ENCODE measurements at regions not wholly inside any gene's neighbourhood (a gene's known extent, or its start where the extent isn't known, plus 50 kb on each side); places are given as distances from the start of the nearest gene placed in this dataset.

DNA sequence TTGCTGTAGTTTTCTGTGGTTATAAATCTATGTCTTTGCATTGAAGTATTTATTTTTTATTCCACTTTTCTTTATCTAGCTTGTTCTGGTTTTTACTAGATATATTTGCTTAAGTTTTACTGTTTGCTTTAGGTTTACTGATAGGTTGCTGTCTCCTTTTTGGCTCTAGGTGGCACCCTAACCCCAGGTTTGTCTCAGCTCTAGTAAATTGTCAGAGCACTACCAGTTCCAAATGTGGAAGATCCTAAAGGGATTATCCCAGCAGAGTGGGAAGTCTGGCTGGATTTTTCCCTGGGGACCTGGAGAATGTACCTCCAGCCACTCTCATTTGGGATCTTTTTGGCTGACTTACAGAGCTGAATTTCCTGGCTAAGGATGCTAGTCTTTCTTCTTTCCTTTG is 106.1 kb downstream of the PBDC1 start:
- TF ChIP-seq ZBTB11 (CRISPR knock-in tag; IDR thresholded peaks at IDR 0.05), result no peak
- TF ChIP-seq CTCF (IDR thresholded peaks at IDR 0.05 in 2 of 3, conservative IDR thresholded peaks at IDR 0.05 in 1 of 3; ENCODE audit: control insufficient read depth in 2 of 3, extremely low read depth in 1 of 3, insufficient read depth in 1 of 3, low read depth in 3 of 3, low read length in 3 of 3), result peak; percentile 61 to 79 (median 74)
- peak; percentile 58; the same call in 1 of the 2 replicates for TF ChIP-seq SMC3 (IDR thresholded peaks at IDR 0.05; ENCODE audit: borderline replicate concordance, low read length)
- TF ChIP-seq ETV6 (conservative IDR thresholded peaks at IDR 0.05 in 1 of 2, IDR thresholded peaks at IDR 0.05 in 1 of 2; ENCODE audit: borderline replicate concordance in 1 of 2, low read depth in 1 of 2), result no peak
- no peak for TF ChIP-seq POLR2A (IDR thresholded peaks at IDR 0.05; ENCODE audit: low read depth, low read length)
- TF ChIP-seq BCL11A (IDR thresholded peaks at IDR 0.05; ENCODE audit: low read depth, low read length), result no peak
- TF ChIP-seq, protein P1, sequence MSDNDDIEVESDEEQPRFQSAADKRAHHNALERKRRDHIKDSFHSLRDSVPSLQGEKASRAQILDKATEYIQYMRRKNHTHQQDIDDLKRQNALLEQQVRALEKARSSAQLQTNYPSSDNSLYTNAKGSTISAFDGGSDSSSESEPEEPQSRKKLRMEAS (IDR thresholded peaks at IDR 0.05; ENCODE audit: low read depth, low read length), result no peak
- TF ChIP-seq EZH2 (IDR thresholded peaks at IDR 0.05; ENCODE audit: borderline replicate concordance, control insufficient read depth, low read depth, low read length), result no peak
- no peak for TF ChIP-seq EP300 (IDR thresholded peaks at IDR 0.05; ENCODE audit: borderline replicate concordance in 1 of 2, control insufficient read depth in 1 of 2, low read depth in 2 of 2, low read length in 2 of 2)
- TF ChIP-seq, protein P2, sequence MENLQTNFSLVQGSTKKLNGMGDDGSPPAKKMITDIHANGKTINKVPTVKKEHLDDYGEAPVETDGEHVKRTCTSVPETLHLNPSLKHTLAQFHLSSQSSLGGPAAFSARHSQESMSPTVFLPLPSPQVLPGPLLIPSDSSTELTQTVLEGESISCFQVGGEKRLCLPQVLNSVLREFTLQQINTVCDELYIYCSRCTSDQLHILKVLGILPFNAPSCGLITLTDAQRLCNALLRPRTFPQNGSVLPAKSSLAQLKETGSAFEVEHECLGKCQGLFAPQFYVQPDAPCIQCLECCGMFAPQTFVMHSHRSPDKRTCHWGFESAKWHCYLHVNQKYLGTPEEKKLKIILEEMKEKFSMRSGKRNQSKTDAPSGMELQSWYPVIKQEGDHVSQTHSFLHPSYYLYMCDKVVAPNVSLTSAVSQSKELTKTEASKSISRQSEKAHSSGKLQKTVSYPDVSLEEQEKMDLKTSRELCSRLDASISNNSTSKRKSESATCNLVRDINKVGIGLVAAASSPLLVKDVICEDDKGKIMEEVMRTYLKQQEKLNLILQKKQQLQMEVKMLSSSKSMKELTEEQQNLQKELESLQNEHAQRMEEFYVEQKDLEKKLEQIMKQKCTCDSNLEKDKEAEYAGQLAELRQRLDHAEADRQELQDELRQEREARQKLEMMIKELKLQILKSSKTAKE (IDR thresholded peaks at IDR 0.05; ENCODE audit: low read depth, poor library complexity, severe bottlenecking), result no peak
- TF ChIP-seq HCFC1 (IDR thresholded peaks at IDR 0.05; ENCODE audit: low read length), result no peak
- no peak for TF ChIP-seq RCOR1 (conservative IDR thresholded peaks at IDR 0.05; ENCODE audit: low read depth, low read length)
- no peak for TF ChIP-seq YBX1 (IDR thresholded peaks at IDR 0.05)
